HepG2 (cell line): ENCODE measurements at regions not wholly inside any gene's neighbourhood (a gene's known extent, or its start where the extent isn't known, plus 50 kb on each side); places are given as distances from the start of the nearest gene placed in this dataset.

Experiments used
- DNMT1 ChIP-seq: sonication (generic); formaldehyde crosslinking; IDR thresholded peaks from 2 replicates; pipeline ENCODE4 v1.5.1; 2020; ENCODE audit warnings: mild to moderate bottlenecking, missing genetic modification reagents
- DR1 ChIP-seq: sonication (generic); formaldehyde crosslinking; IDR thresholded peaks from 2 replicates; pipeline ENCODE4 v1.8.0; 2021; ENCODE audit warnings: mild to moderate bottlenecking, missing genetic modification reagents, inconsistent platforms
- GATA4 ChIP-seq: sonication (generic); IDR thresholded peaks from 2 replicates; pipeline ENCODE4 v1.6.1; 2016; ENCODE audit warnings: antibody characterized with exemption, low read depth, borderline replicate concordance
- SIN3A ChIP-seq: IDR thresholded peaks from 2 replicates; pipeline ENCODE4 v1.6.1; 2011; ENCODE audit warnings: low read depth, mild to moderate bottlenecking, control low read depth, low read length, borderline replicate concordance
- TP53 ChIP-seq: sonication (generic); formaldehyde crosslinking; conservative IDR thresholded peaks from 2 replicates; pipeline ENCODE4 v1.4.0; 2020; ENCODE audit warnings: missing genetic modification reagents
- ZNF24 ChIP-seq: fragments of 450-650 bp; IDR thresholded peaks from 2 replicates; pipeline ENCODE4 v1.6.1; 2017; ENCODE audit warnings: antibody characterized with exemption, mild to moderate bottlenecking
- ZNF264 ChIP-seq: sonication (generic); formaldehyde crosslinking; IDR thresholded peaks from 2 replicates; pipeline ENCODE4 v1.4.0; 2020; ENCODE audit warnings: missing genetic modification reagents
- ZNF317 ChIP-seq: sonication (generic); formaldehyde crosslinking; IDR thresholded peaks from 2 replicates; pipeline ENCODE4 v1.5.0; 2020; ENCODE audit warnings: mild to moderate bottlenecking, missing genetic modification reagents
- ZNF607 ChIP-seq: sonication (generic); formaldehyde crosslinking; IDR thresholded peaks from 2 replicates; pipeline ENCODE4 v1.5.1; 2020; ENCODE audit warnings: missing genetic modification reagents, mild to moderate bottlenecking, borderline replicate concordance
- TF ChIP-seq, protein P1 (sequence below): sonication (generic); formaldehyde crosslinking; IDR thresholded peaks from 2 replicates; pipeline ENCODE4 v1.5.0; 2020; ENCODE audit warnings: missing genetic modification reagents, mild to moderate bottlenecking, borderline replicate concordance
- TF ChIP-seq, protein P2 (sequence below): sonication (generic); formaldehyde crosslinking; IDR thresholded peaks from 2 replicates; pipeline ENCODE4 v1.8.0; 2022; ENCODE audit warnings: mild to moderate bottlenecking, missing genetic modification reagents
- TF ChIP-seq, protein P3 (sequence below): sonication (generic); formaldehyde crosslinking; IDR thresholded peaks from 2 replicates; pipeline ENCODE4 v1.4.0; 2020; ENCODE audit warnings: low read depth, mild to moderate bottlenecking, missing genetic modification reagents
- TF ChIP-seq, protein P4 (sequence below): sonication (generic); formaldehyde crosslinking; IDR thresholded peaks from 2 replicates; pipeline ENCODE4 v1.4.0; 2020; ENCODE audit warnings: missing genetic modification reagents
- TF ChIP-seq, protein P5 (sequence below): sonication (generic); formaldehyde crosslinking; IDR thresholded peaks from 2 replicates; pipeline ENCODE4 v1.8.1; 2023; ENCODE audit warnings: mild to moderate bottlenecking, missing genetic modification reagents
- TF ChIP-seq, protein P6 (sequence below): sonication (generic); formaldehyde crosslinking; IDR thresholded peaks from 2 replicates; pipeline ENCODE4 v1.5.0; 2020; ENCODE audit warnings: mild to moderate bottlenecking, missing genetic modification reagents, borderline replicate concordance
- TF ChIP-seq, protein P7 (sequence below): sonication (generic); formaldehyde crosslinking; IDR thresholded peaks from 2 replicates; pipeline ENCODE4 v1.4.0; 2020; ENCODE audit warnings: mild to moderate bottlenecking, missing genetic modification reagents

DNA sequence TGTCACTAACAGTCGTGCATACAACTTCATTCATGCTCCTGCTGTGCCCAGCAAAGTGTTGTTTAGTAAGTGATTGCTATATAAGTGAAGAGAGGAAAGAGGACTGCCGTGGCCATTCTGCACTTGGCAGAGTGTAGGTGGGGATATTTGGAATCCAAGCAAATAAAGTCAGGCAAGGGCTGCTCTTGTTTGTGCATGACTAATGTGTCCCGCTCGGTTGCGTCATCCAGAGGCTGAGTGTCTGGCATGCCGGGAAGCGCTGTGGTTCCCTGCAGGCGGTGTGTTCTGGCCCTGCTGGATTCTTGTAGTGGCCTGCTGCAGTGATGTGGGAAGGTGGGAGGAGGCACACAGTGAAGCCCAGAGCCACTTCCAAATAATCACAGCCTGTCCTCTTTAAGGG is 136.9 kb upstream of the ANKH start (continued):
- TF ChIP-seq, protein P1, sequence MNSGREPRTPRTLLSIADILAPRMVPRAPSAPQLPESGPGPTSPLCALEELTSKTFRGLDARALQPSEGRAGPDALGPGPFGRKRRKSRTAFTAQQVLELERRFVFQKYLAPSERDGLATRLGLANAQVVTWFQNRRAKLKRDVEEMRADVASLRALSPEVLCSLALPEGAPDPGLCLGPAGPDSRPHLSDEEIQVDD (CRISPR knock-in tag): no peak
- TF ChIP-seq ZNF317 (0 out of 2 replicates have a peak, but pooled peaks have one; percentile 46), ZNF607 (CRISPR knock-in tag) (no peak), ZNF24 (no peak), GATA4 (peak; percentile 33; the same call in 1 of the 2 replicates), TP53 (CRISPR knock-in tag) (no peak), ZNF264 (CRISPR knock-in tag) (peak; percentile 87; the same call in 1 of the 2 replicates), DR1 (CRISPR knock-in tag) (no peak), SIN3A (no peak), DNMT1 (no peak)
- TF ChIP-seq, protein P2, sequence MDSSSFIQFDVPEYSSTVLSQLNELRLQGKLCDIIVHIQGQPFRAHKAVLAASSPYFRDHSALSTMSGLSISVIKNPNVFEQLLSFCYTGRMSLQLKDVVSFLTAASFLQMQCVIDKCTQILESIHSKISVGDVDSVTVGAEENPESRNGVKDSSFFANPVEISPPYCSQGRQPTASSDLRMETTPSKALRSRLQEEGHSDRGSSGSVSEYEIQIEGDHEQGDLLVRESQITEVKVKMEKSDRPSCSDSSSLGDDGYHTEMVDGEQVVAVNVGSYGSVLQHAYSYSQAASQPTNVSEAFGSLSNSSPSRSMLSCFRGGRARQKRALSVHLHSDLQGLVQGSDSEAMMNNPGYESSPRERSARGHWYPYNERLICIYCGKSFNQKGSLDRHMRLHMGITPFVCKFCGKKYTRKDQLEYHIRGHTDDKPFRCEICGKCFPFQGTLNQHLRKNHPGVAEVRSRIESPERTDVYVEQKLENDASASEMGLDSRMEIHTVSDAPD (CRISPR knock-in tag): peak; percentile 56; the same call in 1 of the 2 replicates
- TF ChIP-seq, protein P3, sequence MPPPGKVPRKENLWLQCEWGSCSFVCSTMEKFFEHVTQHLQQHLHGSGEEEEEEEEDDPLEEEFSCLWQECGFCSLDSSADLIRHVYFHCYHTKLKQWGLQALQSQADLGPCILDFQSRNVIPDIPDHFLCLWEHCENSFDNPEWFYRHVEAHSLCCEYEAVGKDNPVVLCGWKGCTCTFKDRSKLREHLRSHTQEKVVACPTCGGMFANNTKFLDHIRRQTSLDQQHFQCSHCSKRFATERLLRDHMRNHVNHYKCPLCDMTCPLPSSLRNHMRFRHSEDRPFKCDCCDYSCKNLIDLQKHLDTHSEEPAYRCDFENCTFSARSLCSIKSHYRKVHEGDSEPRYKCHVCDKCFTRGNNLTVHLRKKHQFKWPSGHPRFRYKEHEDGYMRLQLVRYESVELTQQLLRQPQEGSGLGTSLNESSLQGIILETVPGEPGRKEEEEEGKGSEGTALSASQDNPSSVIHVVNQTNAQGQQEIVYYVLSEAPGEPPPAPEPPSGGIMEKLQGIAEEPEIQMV (CRISPR knock-in tag): peak; percentile 56; the same call in 1 of the 2 replicates
- TF ChIP-seq, protein P4, sequence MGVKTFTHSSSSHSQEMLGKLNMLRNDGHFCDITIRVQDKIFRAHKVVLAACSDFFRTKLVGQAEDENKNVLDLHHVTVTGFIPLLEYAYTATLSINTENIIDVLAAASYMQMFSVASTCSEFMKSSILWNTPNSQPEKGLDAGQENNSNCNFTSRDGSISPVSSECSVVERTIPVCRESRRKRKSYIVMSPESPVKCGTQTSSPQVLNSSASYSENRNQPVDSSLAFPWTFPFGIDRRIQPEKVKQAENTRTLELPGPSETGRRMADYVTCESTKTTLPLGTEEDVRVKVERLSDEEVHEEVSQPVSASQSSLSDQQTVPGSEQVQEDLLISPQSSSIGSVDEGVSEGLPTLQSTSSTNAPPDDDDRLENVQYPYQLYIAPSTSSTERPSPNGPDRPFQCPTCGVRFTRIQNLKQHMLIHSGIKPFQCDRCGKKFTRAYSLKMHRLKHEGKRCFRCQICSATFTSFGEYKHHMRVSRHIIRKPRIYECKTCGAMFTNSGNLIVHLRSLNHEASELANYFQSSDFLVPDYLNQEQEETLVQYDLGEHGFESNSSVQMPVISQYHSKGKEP: no peak
- TF ChIP-seq, protein P5, sequence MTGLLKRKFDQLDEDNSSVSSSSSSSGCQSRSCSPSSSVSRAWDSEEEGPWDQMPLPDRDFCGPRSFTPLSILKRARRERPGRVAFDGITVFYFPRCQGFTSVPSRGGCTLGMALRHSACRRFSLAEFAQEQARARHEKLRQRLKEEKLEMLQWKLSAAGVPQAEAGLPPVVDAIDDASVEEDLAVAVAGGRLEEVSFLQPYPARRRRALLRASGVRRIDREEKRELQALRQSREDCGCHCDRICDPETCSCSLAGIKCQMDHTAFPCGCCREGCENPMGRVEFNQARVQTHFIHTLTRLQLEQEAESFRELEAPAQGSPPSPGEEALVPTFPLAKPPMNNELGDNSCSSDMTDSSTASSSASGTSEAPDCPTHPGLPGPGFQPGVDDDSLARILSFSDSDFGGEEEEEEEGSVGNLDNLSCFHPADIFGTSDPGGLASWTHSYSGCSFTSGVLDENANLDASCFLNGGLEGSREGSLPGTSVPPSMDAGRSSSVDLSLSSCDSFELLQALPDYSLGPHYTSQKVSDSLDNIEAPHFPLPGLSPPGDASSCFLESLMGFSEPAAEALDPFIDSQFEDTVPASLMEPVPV (CRISPR knock-in tag): no peak
- TF ChIP-seq, protein P6, sequence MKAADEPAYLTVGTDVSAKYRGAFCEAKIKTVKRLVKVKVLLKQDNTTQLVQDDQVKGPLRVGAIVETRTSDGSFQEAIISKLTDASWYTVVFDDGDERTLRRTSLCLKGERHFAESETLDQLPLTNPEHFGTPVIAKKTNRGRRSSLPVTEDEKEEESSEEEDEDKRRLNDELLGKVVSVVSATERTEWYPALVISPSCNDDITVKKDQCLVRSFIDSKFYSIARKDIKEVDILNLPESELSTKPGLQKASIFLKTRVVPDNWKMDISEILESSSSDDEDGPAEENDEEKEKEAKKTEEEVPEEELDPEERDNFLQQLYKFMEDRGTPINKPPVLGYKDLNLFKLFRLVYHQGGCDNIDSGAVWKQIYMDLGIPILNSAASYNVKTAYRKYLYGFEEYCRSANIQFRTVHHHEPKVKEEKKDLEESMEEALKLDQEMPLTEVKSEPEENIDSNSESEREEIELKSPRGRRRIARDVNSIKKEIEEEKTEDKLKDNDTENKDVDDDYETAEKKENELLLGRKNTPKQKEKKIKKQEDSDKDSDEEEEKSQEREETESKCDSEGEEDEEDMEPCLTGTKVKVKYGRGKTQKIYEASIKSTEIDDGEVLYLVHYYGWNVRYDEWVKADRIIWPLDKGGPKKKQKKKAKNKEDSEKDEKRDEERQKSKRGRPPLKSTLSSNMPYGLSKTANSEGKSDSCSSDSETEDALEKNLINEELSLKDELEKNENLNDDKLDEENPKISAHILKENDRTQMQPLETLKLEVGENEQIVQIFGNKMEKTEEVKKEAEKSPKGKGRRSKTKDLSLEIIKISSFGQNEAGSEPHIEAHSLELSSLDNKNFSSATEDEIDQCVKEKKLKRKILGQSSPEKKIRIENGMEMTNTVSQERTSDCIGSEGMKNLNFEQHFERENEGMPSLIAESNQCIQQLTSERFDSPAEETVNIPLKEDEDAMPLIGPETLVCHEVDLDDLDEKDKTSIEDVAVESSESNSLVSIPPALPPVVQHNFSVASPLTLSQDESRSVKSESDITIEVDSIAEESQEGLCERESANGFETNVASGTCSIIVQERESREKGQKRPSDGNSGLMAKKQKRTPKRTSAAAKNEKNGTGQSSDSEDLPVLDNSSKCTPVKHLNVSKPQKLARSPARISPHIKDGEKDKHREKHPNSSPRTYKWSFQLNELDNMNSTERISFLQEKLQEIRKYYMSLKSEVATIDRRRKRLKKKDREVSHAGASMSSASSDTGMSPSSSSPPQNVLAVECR (CRISPR knock-in tag): peak; percentile 55; the same call in 1 of the 2 replicates
- TF ChIP-seq, protein P7, sequence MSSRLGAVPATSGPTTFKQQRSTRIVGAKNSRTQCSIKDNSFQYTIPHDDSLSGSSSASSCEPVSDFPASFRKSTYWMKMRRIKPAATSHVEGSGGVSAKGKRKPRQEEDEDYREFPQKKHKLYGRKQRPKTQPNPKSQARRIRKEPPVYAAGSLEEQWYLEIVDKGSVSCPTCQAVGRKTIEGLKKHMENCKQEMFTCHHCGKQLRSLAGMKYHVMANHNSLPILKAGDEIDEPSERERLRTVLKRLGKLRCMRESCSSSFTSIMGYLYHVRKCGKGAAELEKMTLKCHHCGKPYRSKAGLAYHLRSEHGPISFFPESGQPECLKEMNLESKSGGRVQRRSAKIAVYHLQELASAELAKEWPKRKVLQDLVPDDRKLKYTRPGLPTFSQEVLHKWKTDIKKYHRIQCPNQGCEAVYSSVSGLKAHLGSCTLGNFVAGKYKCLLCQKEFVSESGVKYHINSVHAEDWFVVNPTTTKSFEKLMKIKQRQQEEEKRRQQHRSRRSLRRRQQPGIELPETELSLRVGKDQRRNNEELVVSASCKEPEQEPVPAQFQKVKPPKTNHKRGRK (CRISPR knock-in tag): no peak
